GM12864 (cell line): ENCODE measurements at regions not wholly inside any gene's neighbourhood (a gene's known extent, or its start where the extent isn't known, plus 50 kb on each side); places are given as distances from the start of the nearest gene placed in this dataset.
"Not testable (repeated sequence)": the region's sequence is repeated elsewhere in the genome, so short reads cannot be mapped to it uniquely, and the experiment has no call there.

Experiments used
- DNase-seq: peaks from one replicate; pipeline ENCODE4 v3.0.0-alpha.2; 2011; ENCODE audit warnings: low read depth
- H3K4me3 ChIP-seq: 2 replicates; pipeline ENCODE4 v1.5.1; 2011; ENCODE audit warnings: mild to moderate bottlenecking, low read depth, low read length, control low read depth
- CTCF ChIP-seq: IDR thresholded peaks from 2 replicates; pipeline ENCODE4 v1.5.1; 2011; ENCODE audit warnings: low read depth, mild to moderate bottlenecking, moderate library complexity, low read length, control low read depth, inconsistent platforms; ENCODE audit errors: missing control alignments

- no peak overlapping the region for H3K4me3 ChIP-seq
- no peak for TF ChIP-seq CTCF
- DNase-seq, result no peak
Observed at GRCh38 chr12:94844452-94844851, 159.0 kb downstream of the NDUFA12 start.

- TF ChIP-seq CTCF, result no peak
- H3K4me3 ChIP-seq, result no peak overlapping the region
- no peak for DNase-seq
Observed at GRCh38 chr12:94841904-94842610, 161.4 kb downstream of the NDUFA12 start.

- no peak for TF ChIP-seq CTCF
- DNase-seq, result no peak
- H3K4me3 ChIP-seq, result no peak overlapping the region
Observed at GRCh38 chr12:94841177-94841576, 162.3 kb downstream of the NDUFA12 start.

GRCh38 chr12:94839347-94839746 is 164.2 kb downstream of the NDUFA12 start:
- no peak for TF ChIP-seq CTCF
- DNase-seq, result peak; percentile 46
- no peak overlapping the region for H3K4me3 ChIP-seq

GRCh38 chr12:94836952-94837670 is 166.4 kb downstream of the NDUFA12 start:
- DNase-seq, H3K4me3 ChIP-seq: not testable (repeated sequence)

- TF ChIP-seq CTCF, result no peak
- no peak overlapping the region for H3K4me3 ChIP-seq
- DNase-seq, result no peak
Observed at GRCh38 chr12:94834036-94834625, 169.4 kb downstream of the NDUFA12 start.

- TF ChIP-seq CTCF, result no peak
- H3K4me3 ChIP-seq, result no peak overlapping the region
- no peak for DNase-seq
Observed at GRCh38 chr12:94832780-94833681, 170.5 kb downstream of the NDUFA12 start.
